GM19238 (cell line): ENCODE measurements at regions not wholly inside any gene's neighbourhood (a gene's known extent, or its start where the extent isn't known, plus 50 kb on each side); places are given as distances from the start of the nearest gene placed in this dataset.
"Not testable (repeated sequence)": the region's sequence is repeated elsewhere in the genome, so short reads cannot be mapped to it uniquely, and the experiment has no call there.

Experiments
- DNase-seq: peaks from one replicate; pipeline ENCODE4 v3.0.0; 2011; ENCODE audit warnings: low spot score; ENCODE audit not compliant: insufficient read length

DNA sequence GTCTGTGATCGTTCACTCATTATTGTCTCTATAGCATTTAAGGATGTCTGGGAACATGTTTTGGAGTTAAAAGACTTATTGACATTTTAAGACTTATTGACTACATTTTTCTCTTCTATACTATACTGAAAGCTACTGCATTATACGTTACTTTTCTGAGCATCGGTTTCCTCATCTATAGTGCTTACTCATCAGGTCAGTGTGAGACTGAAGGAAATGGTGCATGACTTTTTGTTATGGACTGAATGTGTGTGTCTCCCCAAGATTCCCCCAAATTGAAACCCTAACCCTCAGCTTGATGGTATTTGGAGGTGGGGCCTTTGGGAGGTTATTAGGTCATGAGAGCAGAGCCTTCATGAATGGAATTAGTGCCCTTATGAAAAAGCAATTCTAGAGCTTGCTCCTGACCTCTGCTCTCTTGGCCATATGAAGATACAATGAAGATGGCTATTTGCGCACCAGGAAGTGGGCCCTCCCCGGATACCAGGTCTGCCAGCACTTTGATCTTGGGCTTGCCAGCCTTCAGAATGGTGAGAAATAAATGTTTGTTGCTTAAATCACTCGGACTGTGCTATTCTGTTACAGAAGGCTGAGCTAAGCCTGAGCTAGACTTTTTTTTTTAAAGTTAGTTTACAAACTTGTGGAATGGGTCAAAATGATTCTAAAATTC is 243.7 kb upstream of the RREB1 start:
- no peak for DNase-seq

DNA sequence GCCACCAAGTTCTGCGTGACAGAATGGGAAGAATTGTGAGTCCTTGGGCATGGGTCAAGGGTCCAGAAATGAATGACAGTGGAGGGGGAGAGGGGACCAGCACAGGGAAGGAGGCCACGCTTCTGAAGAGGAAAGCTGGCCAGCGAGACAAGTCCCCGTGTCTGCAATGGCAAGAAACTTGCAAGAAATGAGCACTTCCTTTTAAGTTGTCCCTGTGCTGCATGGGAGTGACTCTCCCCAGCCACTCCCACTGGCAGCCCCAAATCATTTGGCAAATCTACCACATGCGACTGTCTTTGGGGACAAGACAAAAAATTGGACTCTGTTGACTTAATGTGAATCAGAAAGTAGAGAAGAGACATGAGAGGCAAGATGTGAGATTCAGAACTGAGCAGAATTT is 242.2 kb upstream of the RREB1 start:
- DNase-seq: no peak

DNA sequence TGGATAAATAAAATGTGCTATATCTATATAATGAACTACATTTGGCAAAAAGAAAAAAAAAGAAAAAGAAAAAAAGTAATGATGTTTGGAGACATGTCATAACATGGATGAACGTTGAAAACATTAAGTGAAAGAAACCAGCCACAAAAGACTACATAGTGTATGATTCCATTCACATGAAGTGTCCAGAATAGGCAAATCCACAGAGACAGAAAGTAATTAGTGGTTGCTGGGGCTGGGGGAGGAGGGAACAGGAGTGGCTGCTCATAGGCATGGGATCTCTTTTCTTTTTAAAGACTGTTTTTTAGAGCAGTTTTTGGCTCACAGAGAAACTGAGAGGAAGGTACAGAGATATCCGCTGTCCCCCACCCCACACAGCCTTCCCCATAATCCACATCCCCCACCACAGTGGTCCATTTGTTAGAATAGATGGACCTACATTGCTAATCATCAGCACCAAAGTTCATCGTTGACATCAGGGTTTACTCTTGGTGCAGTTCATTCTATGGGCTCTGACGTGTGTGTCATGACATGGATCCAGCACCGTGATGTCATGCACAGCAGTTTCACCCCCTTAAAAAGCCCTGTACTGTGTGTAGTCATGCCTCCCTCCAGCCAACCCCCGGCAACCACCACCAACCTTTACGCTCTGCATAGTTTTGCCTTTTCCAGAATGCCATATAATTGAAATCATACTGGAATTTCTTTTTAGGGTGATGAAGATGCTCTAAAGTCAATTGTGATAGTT is 240.9 kb upstream of the RREB1 start:
- DNase-seq: no peak

- no peak for DNase-seq
Measured at GRCh38 chr6:6867404-6867799, 240.4 kb upstream of the RREB1 start.

DNA sequence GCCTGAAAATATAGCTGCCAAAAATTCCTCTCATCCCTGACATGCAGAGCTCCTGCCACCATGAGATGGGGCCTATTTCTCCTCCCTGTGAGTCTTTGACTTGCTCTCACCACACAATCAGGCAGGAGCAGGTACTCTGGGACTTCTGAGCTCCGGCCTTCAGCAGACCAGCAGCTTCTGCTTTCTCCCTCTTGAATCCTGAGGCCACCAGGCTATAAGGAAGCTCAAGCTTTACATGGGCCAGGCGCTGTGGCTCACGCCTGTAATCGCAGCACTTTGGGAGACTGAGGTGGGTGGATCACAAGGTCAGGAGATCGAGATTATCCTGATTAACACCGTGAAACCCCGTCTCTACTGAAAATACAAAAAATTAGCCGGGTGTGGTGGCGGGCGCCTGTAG is 238.7 kb upstream of the RREB1 start:
- DNase-seq: no peak

DNA sequence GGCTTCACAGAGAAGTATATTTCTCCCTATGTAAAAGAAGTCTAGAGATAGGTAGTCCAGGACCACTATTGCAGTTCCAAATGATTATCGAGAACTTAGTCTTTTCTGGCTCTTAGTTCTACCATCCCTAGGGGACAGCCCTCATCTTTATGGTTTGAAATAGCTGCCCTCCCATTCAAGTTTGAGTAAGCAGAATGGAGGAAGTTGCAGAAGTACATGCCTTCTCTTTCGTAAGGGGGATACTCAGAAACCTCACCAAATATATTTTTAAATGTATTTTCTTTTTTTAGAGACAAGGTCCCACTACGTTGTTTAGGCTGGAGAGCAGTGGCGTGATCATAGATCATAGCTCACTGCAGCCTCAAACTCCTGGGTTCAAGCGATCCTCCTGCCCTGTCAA is 236.8 kb upstream of the RREB1 start:
- DNase-seq: no peak

DNA sequence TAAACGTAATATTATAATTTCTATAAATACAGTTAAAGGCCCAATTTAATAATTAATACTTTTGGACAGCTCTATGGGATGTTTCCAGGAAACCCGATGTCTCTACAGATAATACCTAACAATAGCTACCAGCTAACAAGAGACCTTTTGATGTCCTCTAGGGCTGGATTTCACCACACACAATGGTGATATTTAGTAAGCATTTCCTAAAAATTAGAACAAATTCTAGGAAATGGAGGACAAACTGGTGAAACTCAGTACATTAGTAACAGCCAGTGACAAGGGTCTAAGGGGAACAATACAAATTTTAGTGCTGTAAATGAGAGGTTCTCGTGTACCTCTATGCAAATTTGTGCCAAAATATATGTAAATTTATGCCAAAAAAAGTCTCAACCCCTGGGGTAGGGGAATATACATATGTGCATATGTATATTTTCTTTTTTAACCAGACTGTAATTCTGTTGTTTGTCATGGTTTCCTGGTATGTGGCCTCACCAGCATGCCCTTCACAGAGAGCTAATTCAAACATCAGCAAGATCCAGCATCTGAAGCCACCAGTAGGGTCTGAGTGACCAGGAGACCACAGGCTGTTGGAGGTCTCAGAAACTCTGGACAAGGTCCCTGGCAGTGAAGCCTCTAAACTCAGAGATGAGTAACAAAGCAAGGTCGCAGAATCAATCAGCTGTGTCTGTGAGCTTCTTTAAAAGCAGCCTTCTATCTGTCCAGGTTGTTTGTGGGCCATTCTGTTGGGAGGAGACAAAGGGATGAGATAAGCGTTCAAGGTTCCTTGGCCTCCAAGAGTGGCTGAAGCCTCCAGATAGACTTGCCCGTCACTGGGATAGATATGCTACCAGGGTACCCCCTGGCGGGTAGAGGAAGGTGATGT is 235.1 kb upstream of the RREB1 start:
- DNase-seq: no peak

DNA sequence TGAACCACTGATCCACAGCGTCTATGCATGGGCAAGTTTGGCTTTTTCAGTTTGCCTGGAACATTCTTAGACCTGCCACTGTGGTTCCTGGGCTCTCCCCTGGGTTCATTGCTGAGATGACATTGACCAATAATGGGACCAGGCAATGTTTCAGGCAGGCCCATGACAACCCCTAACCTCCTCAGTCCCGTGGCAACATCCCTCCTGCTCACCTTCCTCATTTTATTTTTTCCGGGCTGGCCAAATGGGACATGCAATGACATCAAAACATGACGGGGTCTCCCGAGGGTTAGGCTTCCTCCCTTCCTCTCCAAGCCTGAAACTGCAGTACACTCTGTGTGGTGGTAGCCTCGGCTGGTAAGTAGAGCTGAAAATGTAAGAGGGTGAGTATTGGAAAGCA is 234.0 kb upstream of the RREB1 start:
- no peak for DNase-seq

DNA sequence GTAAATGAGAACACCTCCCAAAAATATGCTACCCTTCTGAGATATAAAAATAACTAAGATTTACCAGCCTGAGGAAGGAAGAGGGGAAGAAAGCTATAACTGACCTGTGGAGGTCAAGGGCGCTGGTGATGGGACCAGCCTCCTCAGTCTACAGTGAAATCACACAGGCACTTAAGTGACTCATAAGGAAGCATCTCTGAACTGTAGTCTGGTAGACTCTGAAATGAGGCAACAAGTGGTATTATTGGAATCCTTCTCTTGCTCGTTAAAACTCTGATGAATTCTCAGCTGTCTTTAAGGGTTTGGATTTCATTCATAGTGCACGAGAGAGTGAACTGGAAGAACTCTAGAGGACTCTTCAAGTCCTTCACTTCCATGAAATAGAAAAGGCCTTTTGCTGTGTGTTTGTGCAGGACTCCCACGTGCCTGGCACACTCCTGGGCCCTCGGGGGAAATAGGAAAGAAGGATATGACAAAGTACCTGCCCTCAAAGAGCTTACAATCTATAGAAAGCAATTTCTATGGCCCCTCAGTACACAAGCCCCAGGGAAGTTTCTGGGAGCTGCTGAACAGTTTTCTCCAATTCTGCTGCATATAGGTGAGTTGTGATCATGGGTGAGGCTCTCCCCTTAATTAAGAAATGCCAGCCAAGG is 231.8 kb upstream of the RREB1 start:
- DNase-seq: no peak

DNA sequence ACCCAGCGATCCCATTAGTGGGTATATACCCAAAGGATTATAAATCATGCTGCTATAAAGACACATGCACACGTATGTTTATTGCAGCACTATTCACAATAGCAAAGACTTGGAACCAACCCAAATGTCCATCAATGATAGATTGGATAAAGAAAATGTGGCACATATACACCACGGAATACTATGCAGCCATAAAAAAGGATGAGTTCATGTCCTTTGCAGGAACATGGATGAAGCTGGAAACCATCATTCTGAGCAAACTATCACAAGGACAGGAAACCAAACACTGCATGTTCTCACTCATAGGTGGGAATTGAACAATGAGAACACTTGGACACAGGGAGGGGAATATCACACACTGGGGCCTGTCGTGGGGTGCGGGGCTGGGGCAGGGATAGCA is 230.0 kb upstream of the RREB1 start:
- DNase-seq: not testable (repeated sequence)

DNA sequence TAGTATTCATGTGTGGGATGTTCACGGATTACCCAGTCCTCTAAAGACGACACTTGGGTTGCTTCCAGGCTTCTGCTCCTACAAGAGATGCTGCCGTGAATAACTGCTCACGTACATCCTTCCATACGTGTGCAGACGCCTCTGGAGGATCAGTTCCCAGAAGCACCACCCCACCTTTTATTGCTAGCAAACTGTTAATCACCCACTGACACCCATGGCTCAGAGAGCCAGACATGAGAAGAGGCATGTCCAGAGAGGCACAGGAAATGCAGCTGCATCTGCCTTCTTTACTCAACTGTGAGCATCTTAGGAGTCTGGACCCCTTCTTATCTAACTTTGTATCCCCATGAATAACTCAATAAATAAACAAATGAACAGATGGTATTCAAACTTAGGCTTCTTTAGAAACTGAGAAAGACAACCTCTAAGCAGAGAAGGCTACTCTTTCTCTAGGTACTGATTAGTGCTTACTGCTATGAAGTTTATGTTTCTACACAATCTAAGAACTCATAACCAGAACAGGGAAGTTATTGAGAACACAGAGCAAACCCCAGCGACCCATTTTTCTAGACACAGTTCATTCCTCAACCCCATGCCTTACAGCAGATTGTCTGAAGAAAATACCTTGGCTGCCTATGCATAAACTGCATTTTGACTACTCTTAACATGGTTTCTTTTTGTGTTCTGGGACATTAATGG is 228.7 kb upstream of the RREB1 start:
- no peak for DNase-seq

GRCh38 chr6:6879586-6879974 is 228.2 kb upstream of the RREB1 start:
- not testable (repeated sequence) for DNase-seq

- DNase-seq: no peak
Measured at GRCh38 chr6:6880745-6881437, 226.9 kb upstream of the RREB1 start.

DNA sequence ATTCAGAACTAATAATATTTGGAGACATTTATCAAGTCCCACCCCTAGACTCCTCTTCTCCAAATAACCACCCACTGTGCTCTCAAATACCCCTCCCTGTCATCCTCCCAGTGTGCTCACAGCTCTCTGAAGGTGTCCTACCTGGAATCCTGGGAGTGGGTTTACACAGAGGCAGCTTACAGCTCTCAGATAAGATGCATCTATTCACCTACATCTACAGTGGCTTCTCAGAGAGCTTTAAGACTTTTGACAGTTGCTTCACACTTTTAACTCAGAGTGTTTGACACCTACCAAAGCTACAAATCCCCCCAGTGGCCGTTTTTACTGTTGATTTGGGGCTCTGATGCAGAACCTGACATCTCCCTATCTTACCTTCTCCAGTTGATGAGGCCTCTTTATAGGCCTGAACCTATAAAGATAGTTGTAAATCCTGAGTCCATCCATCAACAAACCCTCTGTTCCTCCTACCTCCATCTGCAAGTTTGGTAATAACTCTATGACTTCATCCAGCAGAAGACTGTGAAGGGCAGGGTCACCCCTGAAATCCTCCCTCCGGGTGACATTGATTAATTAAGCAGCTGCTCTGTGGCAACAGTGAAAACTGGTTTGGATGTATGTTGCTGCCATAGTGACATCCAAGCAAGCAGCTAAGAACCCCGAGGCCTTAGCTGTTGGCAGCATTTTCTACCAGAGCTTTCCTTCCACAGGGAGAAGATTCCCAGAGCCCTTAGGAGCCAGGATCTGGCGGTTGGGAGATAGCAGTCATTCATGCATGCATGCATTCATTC is 226.1 kb upstream of the RREB1 start:
- no peak for DNase-seq

- DNase-seq: no peak
Measured at GRCh38 chr6:6882592-6882991, 225.2 kb upstream of the RREB1 start.

GRCh38 chr6:6883011-6883410 is 224.8 kb upstream of the RREB1 start:
- no peak for DNase-seq

GRCh38 chr6:6884193-6884627 is 223.6 kb upstream of the RREB1 start:
- no peak for DNase-seq

DNA sequence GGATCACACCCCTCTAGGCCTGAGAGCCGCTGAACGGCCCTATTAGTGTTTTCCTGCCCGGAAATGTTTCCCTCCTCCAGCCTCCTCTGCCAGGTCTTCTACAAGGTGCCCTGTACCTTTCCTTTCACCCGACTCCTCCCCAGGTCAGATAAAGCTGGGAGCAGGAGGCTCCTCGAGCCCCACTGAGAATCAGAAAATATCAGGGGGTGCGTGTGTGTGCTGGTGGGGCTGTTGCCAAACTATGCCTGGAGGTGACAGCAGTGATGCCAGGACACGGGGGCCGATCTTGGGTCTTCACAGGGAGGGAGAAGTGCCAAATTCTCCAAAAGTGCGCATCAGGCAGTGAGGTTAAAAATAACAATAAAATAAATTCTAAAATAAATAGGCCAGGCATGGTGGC is 222.8 kb upstream of the RREB1 start:
- DNase-seq: no peak

DNA sequence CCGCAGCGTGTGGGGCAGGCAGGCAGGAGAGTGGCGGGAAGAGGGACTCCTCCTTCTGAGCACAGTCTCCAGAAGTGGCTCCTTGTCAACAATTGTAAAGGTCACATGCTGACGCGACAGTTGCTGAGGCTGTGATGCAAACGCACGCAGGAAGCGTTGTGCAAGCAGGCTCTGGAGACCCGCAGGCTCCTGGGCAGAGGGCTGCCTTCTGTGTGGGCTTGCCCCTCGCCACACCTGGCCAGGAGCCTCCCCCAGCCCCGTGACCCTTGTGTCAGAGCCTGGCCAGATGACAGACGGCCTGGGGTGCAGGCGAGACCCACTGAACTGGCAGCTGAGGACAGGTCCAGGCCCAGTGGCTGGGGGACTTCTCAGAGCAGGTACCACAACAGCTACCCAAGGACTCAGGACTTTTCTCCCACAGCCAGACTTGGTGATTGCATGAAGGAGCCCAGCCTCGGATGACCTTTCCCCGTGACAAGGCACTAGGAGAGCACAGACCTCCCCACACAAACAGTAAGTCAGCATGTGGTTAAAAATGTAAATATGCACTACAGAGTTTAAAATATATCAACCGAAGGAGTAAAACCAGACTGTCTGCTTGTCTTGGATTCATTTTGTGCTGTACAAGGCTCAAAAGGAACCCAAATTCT is 222.1 kb upstream of the RREB1 start:
- DNase-seq: no peak
